ENCODE measurements at regions not wholly inside any gene's neighbourhood (a gene's known extent, or its start where the extent isn't known, plus 50 kb on each side); places are given as distances from the start of the nearest gene placed in this dataset.
"Not testable (repeated sequence)": the region's sequence is repeated elsewhere in the genome, so short reads cannot be mapped to it uniquely, and the experiment has no call there.

- no peak for DNase-seq (ENCODE audit: low read depth)
These were observed 154.0 kb downstream of the REEP3 start for GRCh38 chr10:63675171-63675570.

DNA sequence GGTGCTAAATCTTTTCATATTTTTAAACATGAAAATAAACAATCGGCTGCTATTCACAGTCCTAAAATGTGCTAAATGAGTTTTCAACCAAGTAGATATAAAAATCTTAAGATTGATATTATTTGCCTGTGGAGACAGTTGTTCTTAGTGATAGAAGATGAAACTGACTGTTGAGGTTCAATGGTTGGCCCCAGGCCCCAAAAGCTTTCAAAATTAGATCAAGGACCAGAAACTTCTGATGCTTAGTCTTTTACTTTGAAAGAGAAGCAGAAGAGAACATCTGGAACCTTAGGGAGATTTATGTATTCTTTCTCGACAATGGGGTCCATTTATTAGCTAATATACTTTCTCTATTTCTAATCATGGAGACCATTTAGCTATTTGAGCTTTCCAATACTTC is 155.8 kb downstream of the REEP3 start:
- no peak for DNase-seq (ENCODE audit: low read depth)

GRCh38 chr10:63680545-63680944 is 159.3 kb downstream of the REEP3 start:
- not testable (repeated sequence) for DNase-seq (ENCODE audit: low read depth)

GRCh38 chr10:63681993-63682697 is 160.9 kb downstream of the REEP3 start:
- DNase-seq (ENCODE audit: low read depth): no peak

GRCh38 chr10:63682698-63683052 is 161.5 kb downstream of the REEP3 start:
- not testable (repeated sequence) for DNase-seq (ENCODE audit: low read depth)

- no peak for DNase-seq (ENCODE audit: low read depth)
These were observed 162.0 kb downstream of the REEP3 start for GRCh38 chr10:63683223-63683622.

GRCh38 chr10:63683686-63684085 is 162.5 kb downstream of the REEP3 start:
- no peak for DNase-seq (ENCODE audit: low read depth)

GRCh38 chr10:63684257-63684936 is 163.2 kb downstream of the REEP3 start:
- no peak for DNase-seq (ENCODE audit: low read depth)

DNA sequence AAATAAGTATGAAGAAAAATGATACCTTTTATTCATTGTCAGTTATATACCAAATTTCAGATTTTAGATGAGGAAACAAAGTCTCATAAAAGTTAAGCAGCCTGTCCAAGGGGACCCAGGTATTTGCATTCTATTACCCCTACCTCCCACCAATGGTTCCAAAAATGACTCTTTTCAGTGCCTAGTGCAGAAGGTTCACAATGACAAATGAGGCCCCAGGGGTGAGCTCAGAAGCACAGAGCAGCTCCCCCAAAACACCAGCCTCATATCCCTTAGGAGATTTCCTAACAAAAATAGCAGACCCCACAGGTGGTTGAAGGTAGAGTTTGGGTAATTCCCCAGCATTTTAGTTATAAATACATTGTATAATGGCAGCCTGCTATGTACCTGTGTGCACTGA is 168.6 kb downstream of the REEP3 start:
- no peak for DNase-seq (ENCODE audit: low read depth)

GRCh38 chr10:63692220-63692896 is 171.2 kb downstream of the REEP3 start:
- no peak for DNase-seq (ENCODE audit: low read depth)

- DNase-seq (ENCODE audit: low read depth): not testable (repeated sequence)
These were observed 171.8 kb downstream of the REEP3 start for GRCh38 chr10:63693021-63693420.

GRCh38 chr10:63696205-63696604 is 175.0 kb downstream of the REEP3 start:
- no peak for DNase-seq (ENCODE audit: low read depth)

DNA sequence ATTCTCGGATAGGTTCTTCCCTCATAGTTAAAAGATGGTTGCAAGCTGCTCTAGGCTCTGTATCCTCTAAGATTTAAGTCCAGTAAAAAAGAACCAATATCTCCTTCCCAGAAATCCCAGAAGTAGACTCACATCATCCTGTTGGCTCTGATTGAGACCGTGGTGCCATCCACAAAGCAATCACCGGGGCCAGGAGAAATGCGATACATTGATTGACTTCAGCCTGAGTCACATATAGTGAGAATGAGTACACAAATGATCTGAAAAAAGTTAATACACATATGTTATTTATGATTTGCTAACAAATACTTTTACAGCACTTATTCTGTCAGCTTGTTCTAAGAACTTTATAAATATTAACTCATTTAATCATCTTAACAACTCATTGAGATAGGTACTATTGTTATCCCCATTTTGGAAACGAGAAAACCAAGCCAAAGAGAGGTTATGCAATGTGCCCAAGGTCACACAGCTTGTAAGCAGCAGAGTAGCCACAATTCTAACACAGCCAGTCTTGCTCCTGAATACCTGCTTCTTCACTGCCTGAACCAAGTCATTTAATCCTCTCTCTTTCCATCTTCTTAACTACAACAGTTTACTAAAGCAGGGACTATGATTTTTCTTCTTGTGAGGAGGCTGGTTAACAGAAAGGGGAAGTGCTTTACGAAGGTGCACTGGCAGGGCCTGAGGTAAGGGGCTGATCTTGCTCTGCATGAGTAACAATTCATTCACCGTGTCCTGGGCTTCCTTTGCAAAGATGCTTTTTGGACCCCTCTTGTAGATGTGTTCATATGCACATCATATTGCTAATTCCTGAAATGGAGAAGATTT is 177.0 kb downstream of the REEP3 start:
- DNase-seq (ENCODE audit: low read depth): no peak

GRCh38 chr10:63698787-63699150 is 177.6 kb downstream of the REEP3 start:
- DNase-seq (ENCODE audit: low read depth): no peak

GRCh38 chr10:63699785-63700613 is 178.8 kb downstream of the REEP3 start:
- DNase-seq (ENCODE audit: low read depth): no peak

GRCh38 chr10:63700631-63701156 is 179.5 kb downstream of the REEP3 start:
- DNase-seq (ENCODE audit: low read depth): no peak

- no peak for DNase-seq (ENCODE audit: low read depth)
These were observed 180.9 kb downstream of the REEP3 start for GRCh38 chr10:63702092-63702491.

DNA sequence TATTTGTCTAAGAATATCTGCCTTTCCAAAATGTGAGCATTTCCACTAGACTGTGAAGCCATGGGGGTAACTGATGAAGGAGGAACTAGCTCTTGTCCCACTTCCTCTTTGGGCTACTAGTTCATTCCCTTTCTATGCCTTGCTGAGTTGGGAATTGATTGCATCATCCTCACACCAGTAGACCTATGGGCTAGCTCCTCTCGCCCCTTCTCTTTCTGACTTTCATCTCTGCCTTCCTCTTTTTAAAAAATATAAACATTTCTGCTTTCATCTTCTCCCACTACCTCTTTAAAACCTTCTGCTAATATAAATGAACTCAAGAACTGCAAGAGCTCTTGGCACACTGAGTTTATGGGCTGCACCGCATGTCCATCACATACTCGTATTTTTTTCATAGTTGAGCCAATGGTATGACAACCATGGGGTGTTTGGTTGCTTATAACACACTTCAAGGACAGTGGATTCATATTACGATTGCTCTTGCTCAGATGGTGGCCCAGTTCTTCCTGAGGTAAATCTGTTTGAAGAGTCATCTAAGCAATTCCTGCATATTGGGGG is 182.0 kb downstream of the REEP3 start:
- no peak for DNase-seq (ENCODE audit: low read depth)

GRCh38 chr10:63703740-63704345 is 182.6 kb downstream of the REEP3 start:
- DNase-seq (ENCODE audit: low read depth): no peak

DNA sequence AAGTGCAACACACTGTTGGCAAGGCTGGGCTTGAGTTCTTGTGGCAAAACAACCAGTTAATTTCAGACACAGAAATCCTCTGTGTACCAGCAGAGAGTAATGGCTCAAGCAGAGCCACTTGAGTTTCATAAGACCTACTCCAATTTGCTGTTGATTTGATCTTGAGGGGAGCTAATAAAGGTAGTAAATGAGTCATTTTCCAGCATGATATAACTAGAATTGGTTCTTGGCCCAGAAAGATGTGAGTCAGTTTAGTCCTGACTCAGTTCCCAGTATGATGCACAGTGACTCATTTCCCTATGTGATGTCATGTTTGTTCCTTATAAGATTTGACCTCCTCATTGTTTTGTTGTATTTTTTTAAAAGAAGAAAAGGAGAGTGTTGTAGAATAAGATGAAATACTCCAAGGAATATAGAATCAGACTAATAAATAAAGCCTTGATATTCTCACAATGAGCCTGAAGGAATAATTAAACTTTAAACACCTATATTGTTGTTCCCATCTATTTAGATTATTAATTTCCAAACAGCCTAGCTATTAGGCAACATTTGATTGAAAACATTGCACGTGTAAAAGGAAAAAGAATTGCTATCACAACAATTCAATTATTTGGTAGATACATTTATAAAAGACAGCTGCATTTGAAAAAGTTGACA is 186.2 kb downstream of the REEP3 start:
- DNase-seq (ENCODE audit: low read depth): peak; percentile 40
